ENCODE measurements at regions not wholly inside any gene's neighbourhood (a gene's known extent, or its start where the extent isn't known, plus 50 kb on each side); places are given as distances from the start of the nearest gene placed in this dataset.

DNA sequence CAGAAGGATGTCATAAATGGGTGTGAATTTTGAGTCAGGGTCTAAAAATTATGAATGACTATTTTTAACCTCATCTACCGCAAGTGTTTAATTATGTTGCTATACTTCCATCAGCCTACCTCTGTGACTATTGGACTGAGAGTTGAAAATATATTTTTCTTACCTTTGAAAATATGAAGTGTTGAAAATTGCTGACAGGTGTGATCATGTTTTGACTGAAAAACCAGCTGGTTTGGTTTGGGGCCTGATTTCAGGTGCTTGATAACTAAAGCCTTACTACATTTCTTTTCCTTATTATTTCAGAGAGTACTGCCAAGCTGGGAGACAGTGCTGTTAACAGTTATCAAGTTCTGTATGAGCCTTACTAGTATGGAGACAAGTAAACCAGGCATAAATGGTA, 107.2 kb upstream of the DUSP10 start:
- TF ChIP-seq, protein P1, sequence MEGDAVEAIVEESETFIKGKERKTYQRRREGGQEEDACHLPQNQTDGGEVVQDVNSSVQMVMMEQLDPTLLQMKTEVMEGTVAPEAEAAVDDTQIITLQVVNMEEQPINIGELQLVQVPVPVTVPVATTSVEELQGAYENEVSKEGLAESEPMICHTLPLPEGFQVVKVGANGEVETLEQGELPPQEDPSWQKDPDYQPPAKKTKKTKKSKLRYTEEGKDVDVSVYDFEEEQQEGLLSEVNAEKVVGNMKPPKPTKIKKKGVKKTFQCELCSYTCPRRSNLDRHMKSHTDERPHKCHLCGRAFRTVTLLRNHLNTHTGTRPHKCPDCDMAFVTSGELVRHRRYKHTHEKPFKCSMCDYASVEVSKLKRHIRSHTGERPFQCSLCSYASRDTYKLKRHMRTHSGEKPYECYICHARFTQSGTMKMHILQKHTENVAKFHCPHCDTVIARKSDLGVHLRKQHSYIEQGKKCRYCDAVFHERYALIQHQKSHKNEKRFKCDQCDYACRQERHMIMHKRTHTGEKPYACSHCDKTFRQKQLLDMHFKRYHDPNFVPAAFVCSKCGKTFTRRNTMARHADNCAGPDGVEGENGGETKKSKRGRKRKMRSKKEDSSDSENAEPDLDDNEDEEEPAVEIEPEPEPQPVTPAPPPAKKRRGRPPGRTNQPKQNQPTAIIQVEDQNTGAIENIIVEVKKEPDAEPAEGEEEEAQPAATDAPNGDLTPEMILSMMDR (IDR thresholded peaks at IDR 0.05) = no peak
- no peak for TF ChIP-seq EP300 (IDR thresholded peaks at IDR 0.05)
- TF ChIP-seq POLR2AphosphoS5 (IDR thresholded peaks at IDR 0.05) = no peak

Measured in sigmoid colon (tissue), 4 donors.